ENCODE measurements at regions not wholly inside any gene's neighbourhood (a gene's known extent, or its start where the extent isn't known, plus 50 kb on each side); places are given as distances from the start of the nearest gene placed in this dataset.

- Mint-ChIP-seq H3K4me1 (ENCODE audit: low read depth) (no peaks in the 10 kb centered on the region), H3K9me3 (no peaks in the 10 kb centered on the region), H3K36me3 (ENCODE audit: low read depth) (no peaks in the 10 kb centered on the region), H3K27ac (no peak overlapping the region), H3K27me3 (no peaks in the 10 kb centered on the region), H3K4me3 (no peak overlapping the region)
- Histone ChIP-seq H3K4me1 (ENCODE audit: insufficient read depth, low read length) (no peaks in the 10 kb centered on the region), H3K27me3 (ENCODE audit: control insufficient read depth in 1 of 2, insufficient read depth in 2 of 2, low read length in 2 of 2) (no peaks in the 10 kb centered on the region), H3K9me3 (ENCODE audit: control insufficient read depth in 1 of 2, insufficient read depth in 1 of 2, low read length in 2 of 2) (peaks cover 0 to 7% of the 10 kb centered on the region in 2 experiments), H3K4me3 (ENCODE audit: low read length) (no peak overlapping the region), H3K36me3 (ENCODE audit: insufficient read depth, low read length) (no peaks in the 10 kb centered on the region), H3K27ac (ENCODE audit: low read depth in 1 of 2, low read length in 2 of 2) (no peak overlapping the region)
- TF ChIP-seq CTCF (IDR thresholded peaks at IDR 0.05) = no peak
- intact Hi-C loops (cut with DNase I, micrococcal nuclease) = no loop called here
- ChIA-PET CTCF (no interaction called here), POLR2A (no interaction called here)
- no peak for ATAC-seq (ENCODE audit: poor library complexity)
- DNase-seq = no peak
Measured at GRCh38 chr21:22046576-22046975, 1048.4 kb downstream of the NCAM2 start.

GRCh38 chr21:22056904-22057303 is 1058.7 kb downstream of the NCAM2 start:
- intact Hi-C loops (cut with DNase I, micrococcal nuclease) = no loop called here
- H3K4me1 Mint-ChIP-seq (ENCODE audit: low read depth) = no peaks in the 10 kb centered on the region
- CTCF ChIA-PET = no interaction called here

GRCh38 chr21:22062472-22063139 is 1064.4 kb downstream of the NCAM2 start:
- intact Hi-C loops (cut with DNase I, micrococcal nuclease) = no loop called here
- H3K27ac Mint-ChIP-seq = no peak overlapping the region

More at GRCh38 chr21:22056904-22057303, 1058.7 kb downstream of the NCAM2 start:
- H3K4me3 ChIP-seq (ENCODE audit: low read length) = no peak overlapping the region
- Mint-ChIP-seq H3K36me3 (ENCODE audit: low read depth) (no peaks in the 10 kb centered on the region), H3K27me3 (no peaks in the 10 kb centered on the region), H3K4me3 (no peak overlapping the region), H3K9me3 (peaks cover 5% of the 10 kb centered on the region), H3K27ac (no peak overlapping the region)
- TF ChIP-seq CTCF (IDR thresholded peaks at IDR 0.05) = no peak
- no peak for DNase-seq
- no peaks in the 10 kb centered on the region for H3K27me3 ChIP-seq (ENCODE audit: control insufficient read depth in 1 of 2, insufficient read depth in 2 of 2, low read length in 2 of 2)
- no peaks in the 10 kb centered on the region for H3K36me3 ChIP-seq (ENCODE audit: insufficient read depth, low read length)
- H3K9me3 ChIP-seq (ENCODE audit: control insufficient read depth in 1 of 2, insufficient read depth in 1 of 2, low read length in 2 of 2) = no peaks in the 10 kb centered on the region
- ATAC-seq (ENCODE audit: poor library complexity) = no peak
- no peak overlapping the region for H3K27ac ChIP-seq (ENCODE audit: low read depth in 1 of 2, low read length in 2 of 2)
- H3K4me1 ChIP-seq (ENCODE audit: insufficient read depth, low read length) = no peaks in the 10 kb centered on the region
- POLR2A ChIA-PET = no interaction called here

More at GRCh38 chr21:22062472-22063139, 1064.4 kb downstream of the NCAM2 start:
- ATAC-seq (ENCODE audit: poor library complexity) (no peak), DNase-seq (no peak)
- H3K4me1 ChIP-seq (ENCODE audit: insufficient read depth, low read length) = no peaks in the 10 kb centered on the region
- H3K27me3 ChIP-seq (ENCODE audit: control insufficient read depth in 1 of 2, insufficient read depth in 2 of 2, low read length in 2 of 2) = no peaks in the 10 kb centered on the region
- H3K27ac ChIP-seq (ENCODE audit: low read depth in 1 of 2, low read length in 2 of 2) = no peak overlapping the region
- Mint-ChIP-seq H3K36me3 (ENCODE audit: low read depth) (no peaks in the 10 kb centered on the region), H3K27me3 (no peaks in the 10 kb centered on the region), H3K4me3 (no peak overlapping the region), H3K4me1 (ENCODE audit: low read depth) (no peaks in the 10 kb centered on the region), H3K9me3 (peaks cover 5% of the 10 kb centered on the region)
- H3K36me3 ChIP-seq (ENCODE audit: insufficient read depth, low read length) = no peaks in the 10 kb centered on the region
- TF ChIP-seq CTCF (IDR thresholded peaks at IDR 0.05) = no peak
- POLR2A ChIA-PET = no interaction called here
- CTCF ChIA-PET = no interaction called here
- H3K9me3 ChIP-seq (ENCODE audit: control insufficient read depth in 1 of 2, insufficient read depth in 1 of 2, low read length in 2 of 2) = no peaks in the 10 kb centered on the region
- H3K4me3 ChIP-seq (ENCODE audit: low read length) = no peak overlapping the region

Measured in CD4-positive, alpha-beta T cell (primary cell).